ENCODE measurements at regions not wholly inside any gene's neighbourhood (a gene's known extent, or its start where the extent isn't known, plus 50 kb on each side); places are given as distances from the start of the nearest gene placed in this dataset.

- H3K9me3 ChIP-seq (ENCODE audit: insufficient read depth, low read depth, low read length) = no peaks in the 10 kb centered on the region
- no peak overlapping the region for H2AFZ ChIP-seq (ENCODE audit: low read length)
- no peak overlapping the region for H3K4me3 ChIP-seq (ENCODE audit: low read length, poor library complexity, severe bottlenecking)
- no peaks in the 10 kb centered on the region for H3K79me2 ChIP-seq (ENCODE audit: insufficient read depth, low read length)
- no peaks in the 10 kb centered on the region for H3K36me3 ChIP-seq (ENCODE audit: insufficient read depth, low read length)
- no peaks in the 10 kb centered on the region for H3K4me1 ChIP-seq (ENCODE audit: insufficient read depth, low read length, poor library complexity, severe bottlenecking)
- no peaks in the 10 kb centered on the region for H3K9me2 ChIP-seq (replicated peaks; ENCODE audit: low read depth, low read length)
- no peaks in the 10 kb centered on the region for H4K20me1 ChIP-seq (ENCODE audit: insufficient read depth, low read length, poor library complexity, severe bottlenecking)
- H3K4me2 ChIP-seq (ENCODE audit: low read depth, low read length, poor library complexity, severe bottlenecking) = no peak overlapping the region
- no peaks in the 10 kb centered on the region for H3F3A ChIP-seq (ENCODE audit: low read depth)
- TF ChIP-seq EZH2phosphoT487 (IDR thresholded peaks at IDR 0.05; ENCODE audit: borderline replicate concordance) = no peak
- TF ChIP-seq CTCF (conservative IDR thresholded peaks at IDR 0.05; ENCODE audit: low read length) = no peak
- no peaks in the 10 kb centered on the region for H3K27me3 ChIP-seq (ENCODE audit: insufficient read depth, low read length, poor library complexity, severe bottlenecking)
- H3K9ac ChIP-seq (ENCODE audit: low read depth, low read length, poor library complexity, severe bottlenecking) = no peak overlapping the region
These were observed 465.3 kb upstream of the PTBP2 start for GRCh38 chr1:96256130-96256790.

GRCh38 chr1:96259399-96259798 is 462.2 kb upstream of the PTBP2 start:
- H3K36me3 ChIP-seq (ENCODE audit: insufficient read depth, low read length) = no peaks in the 10 kb centered on the region
- H3K9me3 ChIP-seq (ENCODE audit: insufficient read depth, low read depth, low read length) = no peaks in the 10 kb centered on the region
- H3K27me3 ChIP-seq (ENCODE audit: insufficient read depth, low read length, poor library complexity, severe bottlenecking) = no peaks in the 10 kb centered on the region
- no peaks in the 10 kb centered on the region for H3K9me2 ChIP-seq (replicated peaks; ENCODE audit: low read depth, low read length)
- no peak overlapping the region for H3K4me2 ChIP-seq (ENCODE audit: low read depth, low read length, poor library complexity, severe bottlenecking)
- H3K4me3 ChIP-seq (ENCODE audit: low read length, poor library complexity, severe bottlenecking) = no peak overlapping the region
- H3K4me1 ChIP-seq (ENCODE audit: insufficient read depth, low read length, poor library complexity, severe bottlenecking) = no peaks in the 10 kb centered on the region
- no peak overlapping the region for H2AFZ ChIP-seq (ENCODE audit: low read length)
- no peaks in the 10 kb centered on the region for H3F3A ChIP-seq (ENCODE audit: low read depth)
- TF ChIP-seq CTCF (conservative IDR thresholded peaks at IDR 0.05; ENCODE audit: low read length) (no peak), EZH2phosphoT487 (IDR thresholded peaks at IDR 0.05; ENCODE audit: borderline replicate concordance) (no peak)
- no peaks in the 10 kb centered on the region for H3K79me2 ChIP-seq (ENCODE audit: insufficient read depth, low read length)
- no peak overlapping the region for H3K9ac ChIP-seq (ENCODE audit: low read depth, low read length, poor library complexity, severe bottlenecking)
- no peaks in the 10 kb centered on the region for H4K20me1 ChIP-seq (ENCODE audit: insufficient read depth, low read length, poor library complexity, severe bottlenecking)

- no peak overlapping the region for H2AFZ ChIP-seq (ENCODE audit: low read length)
- H3K4me1 ChIP-seq (ENCODE audit: insufficient read depth, low read length, poor library complexity, severe bottlenecking) = no peaks in the 10 kb centered on the region
- H4K20me1 ChIP-seq (ENCODE audit: insufficient read depth, low read length, poor library complexity, severe bottlenecking) = no peaks in the 10 kb centered on the region
- H3K9ac ChIP-seq (ENCODE audit: low read depth, low read length, poor library complexity, severe bottlenecking) = no peak overlapping the region
- TF ChIP-seq EZH2phosphoT487 (IDR thresholded peaks at IDR 0.05; ENCODE audit: borderline replicate concordance) (no peak), CTCF (conservative IDR thresholded peaks at IDR 0.05; ENCODE audit: low read length) (no peak)
- H3K79me2 ChIP-seq (ENCODE audit: insufficient read depth, low read length) = no peaks in the 10 kb centered on the region
- peaks cover 4% of the 10 kb centered on the region; the same call in 1 of the 2 replicates for H3K9me3 ChIP-seq (ENCODE audit: insufficient read depth, low read depth, low read length)
- H3K4me2 ChIP-seq (ENCODE audit: low read depth, low read length, poor library complexity, severe bottlenecking) = no peak overlapping the region
- H3K27me3 ChIP-seq (ENCODE audit: insufficient read depth, low read length, poor library complexity, severe bottlenecking) = no peaks in the 10 kb centered on the region
- no peak overlapping the region for H3K4me3 ChIP-seq (ENCODE audit: low read length, poor library complexity, severe bottlenecking)
- H3K9me2 ChIP-seq (replicated peaks; ENCODE audit: low read depth, low read length) = no peaks in the 10 kb centered on the region
- no peaks in the 10 kb centered on the region for H3F3A ChIP-seq (ENCODE audit: low read depth)
- no peaks in the 10 kb centered on the region for H3K36me3 ChIP-seq (ENCODE audit: insufficient read depth, low read length)
These were observed 440.1 kb upstream of the PTBP2 start for GRCh38 chr1:96281491-96281890.
